HG03439 (cell line): ENCODE measurements at regions not wholly inside any gene's neighbourhood (a gene's known extent, or its start where the extent isn't known, plus 50 kb on each side); places are given as distances from the start of the nearest gene placed in this dataset.
"Not testable (repeated sequence)": the region's sequence is repeated elsewhere in the genome, so short reads cannot be mapped to it uniquely, and the experiment has no call there.

ENCODE experiments used
- ATAC-seq: cut with Tn5 transposase; IDR thresholded peaks from one replicate; pipeline ENCODE4 v1.9.1; 2021; ENCODE audit warnings: mild to moderate bottlenecking, moderate library complexity; ENCODE audit not compliant: unreplicated experiment

DNA sequence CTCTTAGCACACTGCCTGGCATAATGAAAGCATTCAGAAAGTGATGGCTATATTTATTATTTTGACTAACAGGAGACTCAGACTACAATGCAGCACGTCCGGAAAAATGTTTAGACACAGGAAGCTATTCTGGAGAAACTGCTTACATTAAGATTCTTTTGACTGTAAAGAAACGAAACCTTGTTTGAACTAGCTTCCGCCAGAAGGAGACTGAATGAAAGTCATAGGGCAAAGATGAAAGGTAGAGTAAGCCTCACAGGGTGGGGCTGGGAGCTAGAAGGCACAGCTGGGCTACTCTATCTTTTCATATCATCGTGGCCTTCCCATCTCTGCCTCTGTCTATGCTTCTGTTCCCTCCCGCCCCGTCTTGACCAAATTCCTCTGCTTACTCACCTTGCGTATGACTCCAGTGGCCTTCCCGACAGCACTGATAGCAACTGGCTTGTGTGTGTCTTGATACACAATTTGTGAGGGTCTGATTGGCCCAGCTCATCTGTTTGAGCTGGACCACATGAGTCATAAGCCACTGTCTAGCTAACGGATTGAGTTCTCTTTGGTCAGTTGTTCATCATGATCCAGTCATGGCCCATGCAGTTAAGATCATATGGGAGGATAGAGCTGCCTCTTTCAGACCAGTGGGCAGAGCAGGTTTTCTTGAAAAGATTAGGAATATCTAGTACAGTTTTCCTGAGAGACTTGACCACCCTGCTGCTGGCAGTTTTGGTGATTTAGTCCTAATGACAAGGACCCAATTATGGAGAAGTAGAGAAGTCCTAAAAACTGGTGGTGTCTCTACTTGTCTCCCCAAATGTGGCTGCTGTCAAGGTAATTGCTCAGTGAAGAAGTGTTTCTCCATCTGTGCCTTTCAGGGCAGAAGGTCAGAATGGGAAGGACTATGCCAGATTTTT, 151.5 kb upstream of the SLC38A2 start:
- ATAC-seq: no peak

DNA sequence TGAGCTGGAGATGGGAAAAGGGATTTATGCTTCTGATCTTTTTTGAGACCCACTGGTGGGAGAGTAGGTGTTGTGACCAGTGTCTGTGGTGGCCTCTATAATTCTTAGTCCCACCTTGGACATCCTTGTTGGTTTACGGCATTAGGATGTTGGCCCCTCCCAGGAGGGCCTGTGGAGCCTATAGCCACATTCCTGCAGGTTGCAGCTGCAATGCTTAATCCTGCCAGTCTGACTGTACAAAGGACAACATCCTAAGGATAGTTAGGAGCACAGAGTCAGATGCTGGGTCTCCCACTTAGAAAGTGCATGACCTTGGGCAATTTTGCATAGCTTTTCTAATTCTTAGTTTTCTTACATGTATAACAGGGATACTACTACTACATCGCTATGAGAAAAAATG, 150.9 kb upstream of the SLC38A2 start:
- ATAC-seq: no peak

DNA sequence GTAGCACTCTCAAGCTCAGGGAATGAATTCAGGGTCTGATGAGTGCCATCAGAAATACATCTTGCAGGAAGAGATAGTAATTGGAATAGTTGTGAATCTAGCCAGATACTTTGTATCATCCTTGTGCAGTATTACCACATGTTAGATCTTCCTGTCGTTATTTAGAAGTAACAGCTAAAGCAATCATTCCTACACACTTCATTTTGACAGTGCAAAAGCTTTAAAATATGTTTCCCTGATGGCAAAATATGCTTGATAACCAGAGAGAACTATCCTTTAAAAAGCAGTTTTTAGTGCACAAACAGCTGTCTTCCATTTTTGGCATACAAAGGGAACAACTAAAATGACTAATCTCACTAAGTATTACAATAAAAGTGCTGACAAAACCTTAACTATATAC, 149.5 kb upstream of the SLC38A2 start:
- ATAC-seq: no peak

DNA sequence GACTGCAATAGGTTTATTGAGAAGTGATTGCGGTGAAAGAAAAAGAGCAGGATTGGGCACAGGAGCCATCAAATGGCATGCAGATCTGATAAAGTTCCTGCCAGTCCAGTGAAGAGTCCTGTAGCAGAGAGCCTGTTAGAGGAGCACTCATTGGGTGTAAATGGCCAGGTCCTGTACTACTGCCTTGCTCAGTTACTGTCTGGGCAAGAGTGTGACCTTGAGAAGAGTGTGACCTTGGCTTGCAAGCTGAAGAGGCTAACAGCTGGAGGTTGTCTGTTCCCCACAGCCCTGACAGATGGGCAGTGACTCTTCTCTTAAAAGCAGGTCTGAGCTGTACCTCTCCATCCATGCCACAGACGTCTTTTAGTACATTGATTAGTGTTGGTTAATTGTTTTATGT, 148.6 kb upstream of the SLC38A2 start:
- ATAC-seq: no peak

DNA sequence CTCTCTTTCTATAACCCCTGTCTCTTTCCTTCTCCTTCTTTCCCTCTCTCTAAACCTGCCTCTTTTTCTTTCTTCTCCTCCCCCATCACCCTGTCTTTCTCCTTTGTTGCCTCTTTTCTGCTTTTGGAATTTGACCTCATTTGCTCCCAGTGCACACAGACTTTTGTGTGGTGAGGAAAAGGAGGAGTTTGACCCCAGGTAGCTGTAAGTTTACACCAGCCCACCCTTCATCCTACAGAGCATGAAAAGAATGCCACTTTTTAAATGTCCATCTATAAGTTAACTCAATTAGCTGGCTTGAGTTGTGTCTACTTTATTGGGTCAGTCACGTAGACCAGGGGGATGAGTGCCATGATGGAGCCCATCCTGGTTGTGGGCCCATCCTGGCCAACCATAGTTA, 146.8 kb upstream of the SLC38A2 start:
- no peak for ATAC-seq

DNA sequence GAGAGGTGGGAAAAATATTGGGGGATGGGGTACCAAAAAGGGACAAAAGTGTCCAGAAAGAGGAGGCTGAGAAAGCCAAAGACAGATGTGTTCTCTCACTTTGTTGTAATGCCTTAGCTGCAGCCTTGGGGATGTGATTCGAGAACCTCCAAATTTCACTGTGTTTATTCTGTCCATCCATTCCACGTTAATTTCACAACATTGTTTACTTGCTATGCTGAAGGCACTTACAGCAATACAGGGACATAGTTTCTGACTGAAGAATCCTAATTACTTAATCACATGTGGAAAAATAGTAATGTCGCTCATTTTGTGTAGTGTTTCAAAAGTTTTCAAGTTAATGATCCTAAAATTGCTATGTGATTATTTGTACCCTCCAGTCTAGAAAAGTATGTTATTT, 146.2 kb upstream of the SLC38A2 start:
- no peak for ATAC-seq

DNA sequence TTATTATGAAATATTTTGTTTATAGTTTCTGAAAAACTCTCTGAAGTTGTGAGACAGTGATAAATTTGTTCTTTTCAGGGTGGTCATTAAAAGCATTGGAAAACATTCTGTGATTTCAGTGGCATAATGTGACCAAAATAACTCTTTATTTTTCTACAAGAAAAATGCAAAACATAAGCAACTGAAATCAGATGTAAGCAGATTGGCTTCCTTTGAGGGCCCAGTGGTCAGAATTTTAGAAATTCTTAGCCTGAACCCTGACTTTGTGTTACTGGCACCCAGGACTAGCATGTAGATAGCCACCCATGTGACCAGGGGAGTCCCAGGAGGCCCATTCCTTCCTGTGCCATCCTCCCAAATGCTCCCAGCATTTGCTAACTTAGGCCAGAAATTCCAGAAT, 145.6 kb upstream of the SLC38A2 start:
- ATAC-seq: no peak

DNA sequence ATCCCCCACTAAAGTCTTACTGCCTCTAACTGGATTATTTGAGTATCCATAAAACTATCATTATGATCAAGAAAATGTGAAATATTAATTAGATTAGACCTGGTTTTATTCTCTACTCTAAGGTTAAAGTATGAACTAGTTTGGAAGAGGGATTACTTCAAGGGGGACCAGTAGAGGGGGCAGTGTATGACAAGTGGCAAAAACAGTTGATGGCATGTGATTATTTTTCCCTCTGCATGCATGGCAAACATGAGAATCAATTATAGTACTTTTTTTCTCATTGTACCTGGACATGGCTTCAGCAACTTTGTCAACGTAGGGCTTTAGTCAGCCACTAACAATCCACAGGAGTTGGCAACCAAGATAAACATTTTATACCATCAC, 145.0 kb upstream of the SLC38A2 start:
- peak; percentile 30 for ATAC-seq

DNA sequence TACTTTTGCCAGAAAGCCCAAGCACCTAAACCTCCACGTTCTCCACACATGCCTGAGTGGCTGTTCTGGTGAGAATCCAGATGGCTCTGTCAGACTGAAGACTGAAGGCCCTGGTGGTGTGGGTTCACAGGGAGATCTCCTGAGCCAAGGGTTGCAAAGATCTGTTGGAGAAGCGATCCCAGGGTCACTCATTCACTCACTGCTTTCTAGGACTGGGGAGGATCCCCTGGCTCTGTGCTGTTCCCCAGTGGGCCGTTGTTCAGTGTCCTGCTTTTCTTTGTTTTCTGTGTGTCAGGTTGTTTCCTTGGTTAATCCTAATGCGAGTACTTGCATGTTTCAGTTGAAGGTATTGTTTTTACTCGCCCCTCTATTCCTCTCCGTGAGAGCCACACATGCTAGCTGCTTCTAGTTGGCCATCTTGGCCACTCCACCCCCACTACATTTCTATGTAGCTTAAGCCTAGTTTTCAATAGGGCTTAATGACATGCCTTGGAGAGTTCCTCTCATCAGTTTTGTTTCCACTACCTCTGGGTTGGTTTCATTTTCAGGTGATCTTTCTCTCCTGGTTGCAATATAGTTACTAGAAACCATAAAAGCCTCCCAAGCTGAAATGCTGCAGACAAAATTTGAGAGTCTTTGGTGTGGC, 144.5 kb upstream of the SLC38A2 start:
- peak; percentile 96 for ATAC-seq

DNA sequence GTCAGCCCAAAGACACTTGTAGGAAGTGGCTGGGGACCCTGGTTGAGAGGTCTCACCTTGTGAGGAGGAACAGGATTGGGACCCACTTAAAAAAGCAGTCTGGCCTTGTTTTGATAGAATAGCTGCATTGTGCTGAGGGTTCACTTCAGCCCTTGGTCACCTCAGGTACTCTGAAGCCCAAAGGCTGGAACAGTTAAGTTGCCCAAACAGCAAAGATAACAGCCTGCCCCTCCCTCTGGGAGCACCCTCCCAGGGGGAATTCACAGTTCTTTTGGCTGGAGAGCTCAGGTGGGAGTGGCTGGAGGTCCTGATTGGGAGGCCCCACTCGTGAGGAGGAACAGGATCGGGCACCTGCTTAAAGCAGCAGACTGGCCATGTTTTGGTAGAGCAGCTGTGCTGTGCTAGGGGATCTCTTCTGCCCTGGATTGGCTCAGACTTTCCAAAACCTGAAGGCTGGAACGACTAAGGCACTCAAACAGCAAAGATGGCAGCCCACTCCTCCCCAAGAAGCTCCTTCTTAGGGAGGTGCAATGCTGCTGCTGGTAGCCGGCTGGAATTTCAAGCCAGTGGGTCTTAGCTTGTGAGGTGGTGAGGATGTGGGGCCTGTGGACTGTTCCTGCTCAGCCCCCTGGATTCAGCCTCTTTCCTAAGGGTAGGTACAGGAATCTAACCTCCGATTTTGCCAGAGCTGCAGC, 143.8 kb upstream of the SLC38A2 start:
- ATAC-seq: no peak

DNA sequence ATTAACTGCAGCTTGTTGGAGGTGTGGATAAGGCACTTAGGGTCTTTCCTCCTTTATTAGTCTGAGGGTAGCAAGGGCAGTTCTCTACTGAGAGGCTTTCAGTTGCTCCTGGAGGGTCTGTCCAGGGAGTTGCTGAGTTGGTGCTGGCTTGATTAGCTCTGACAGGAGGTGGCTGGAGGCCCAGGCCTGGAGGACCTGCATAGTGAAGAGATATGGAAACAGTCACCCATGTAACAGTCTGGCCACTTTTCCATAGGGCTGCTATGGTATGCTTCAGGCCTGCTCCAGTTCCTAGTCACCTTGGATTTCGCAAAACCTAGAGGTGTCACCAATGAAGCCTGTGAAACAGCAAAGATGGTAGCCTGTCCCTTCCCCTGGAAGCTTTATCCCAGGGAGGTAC, 143.3 kb upstream of the SLC38A2 start:
- ATAC-seq: no peak

DNA sequence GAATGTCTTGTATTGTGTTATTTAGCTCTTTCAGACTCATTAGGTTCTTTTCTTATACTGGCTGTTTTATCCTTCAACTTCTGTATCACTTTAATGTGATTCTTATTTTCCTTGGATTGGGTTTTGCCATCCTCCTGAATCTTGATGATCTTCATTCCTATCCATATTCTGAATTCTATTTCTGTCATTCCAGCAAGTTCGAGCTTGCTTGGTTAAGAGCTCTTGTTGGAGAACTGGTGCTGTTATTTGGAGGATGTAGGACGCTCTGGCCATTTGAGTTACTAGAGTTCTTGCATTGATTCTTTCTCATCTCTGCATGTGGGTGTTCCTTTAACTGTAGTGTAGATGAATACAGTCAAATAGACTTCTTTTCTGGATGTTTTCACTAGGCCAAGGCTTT, 142.3 kb upstream of the SLC38A2 start:
- no peak for ATAC-seq

DNA sequence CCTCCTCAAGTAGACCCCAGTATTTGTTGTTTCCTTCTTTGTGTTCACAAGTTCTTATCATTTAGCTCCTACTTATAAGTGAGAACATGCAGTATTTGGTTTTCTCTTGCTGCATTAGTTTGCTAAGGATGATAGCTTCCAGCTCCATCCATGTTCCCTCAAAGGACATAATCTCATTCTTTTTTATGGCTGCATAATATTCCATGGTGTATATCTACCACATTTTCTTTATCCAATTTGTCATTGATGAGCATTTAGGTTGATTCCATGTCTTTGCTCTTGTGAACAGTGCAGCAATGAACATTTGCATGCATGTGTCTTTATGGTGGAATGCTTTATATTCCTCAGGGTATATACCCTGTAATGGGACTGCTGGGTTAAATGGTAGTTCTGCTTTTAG, 137.7 kb upstream of the SLC38A2 start:
- not testable (repeated sequence) for ATAC-seq

DNA sequence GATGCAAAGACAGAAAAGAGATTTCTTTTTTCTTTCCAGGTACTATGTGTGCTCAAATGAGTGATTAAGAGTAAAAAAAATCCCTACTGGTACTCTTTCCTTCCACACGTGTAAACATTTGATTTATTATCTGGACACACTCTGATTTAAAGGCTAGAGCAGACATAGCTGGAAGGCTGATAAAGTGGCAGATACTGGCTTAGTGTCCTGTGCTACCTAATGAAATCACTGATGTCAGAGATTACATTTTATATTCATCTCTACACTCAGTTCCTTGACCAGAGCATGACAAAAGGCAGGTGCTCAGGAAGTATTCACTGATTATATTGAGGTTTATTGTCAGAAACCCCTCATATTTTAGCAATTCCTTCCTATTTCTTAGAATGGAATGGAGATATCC, 136.6 kb upstream of the SLC38A2 start:
- ATAC-seq: no peak

DNA sequence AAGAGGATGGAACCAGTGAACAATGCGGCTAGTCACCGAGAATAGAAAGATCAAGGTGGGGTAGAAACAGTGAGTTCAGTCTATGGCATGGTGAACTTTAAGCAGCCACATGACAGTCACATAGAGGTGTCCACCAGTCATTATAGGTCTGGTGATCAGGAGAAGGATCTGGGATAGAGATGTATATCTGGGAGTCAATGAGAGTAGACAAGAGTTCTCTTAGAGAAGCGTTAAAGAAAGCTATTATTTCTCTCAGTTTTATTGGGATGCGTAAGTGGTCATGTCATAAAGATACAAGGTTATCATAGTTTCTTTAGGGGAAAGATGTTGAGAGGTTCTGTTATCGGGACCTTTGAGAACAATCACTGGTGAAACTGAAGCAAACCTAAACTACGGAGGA, 136.1 kb upstream of the SLC38A2 start:
- no peak for ATAC-seq

DNA sequence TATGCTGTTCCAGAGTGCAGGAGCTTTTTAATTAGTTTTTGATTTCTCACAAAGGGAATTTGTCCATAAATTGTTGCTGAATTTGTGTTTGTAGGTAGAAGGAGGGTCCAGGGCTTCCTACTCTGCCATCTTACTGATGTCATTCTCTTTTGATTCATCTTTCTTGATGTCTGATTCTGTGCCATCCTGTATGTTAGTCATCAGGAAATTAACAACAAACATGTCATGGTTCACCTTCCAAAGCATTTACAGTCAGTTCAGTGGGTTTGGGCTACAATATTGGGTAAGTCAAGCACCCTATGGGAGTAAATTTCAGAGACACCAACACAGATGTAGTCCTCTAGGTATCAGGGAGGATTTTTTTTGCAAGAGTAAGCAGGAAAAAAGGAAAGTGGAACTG, 135.2 kb upstream of the SLC38A2 start:
- ATAC-seq: no peak

DNA sequence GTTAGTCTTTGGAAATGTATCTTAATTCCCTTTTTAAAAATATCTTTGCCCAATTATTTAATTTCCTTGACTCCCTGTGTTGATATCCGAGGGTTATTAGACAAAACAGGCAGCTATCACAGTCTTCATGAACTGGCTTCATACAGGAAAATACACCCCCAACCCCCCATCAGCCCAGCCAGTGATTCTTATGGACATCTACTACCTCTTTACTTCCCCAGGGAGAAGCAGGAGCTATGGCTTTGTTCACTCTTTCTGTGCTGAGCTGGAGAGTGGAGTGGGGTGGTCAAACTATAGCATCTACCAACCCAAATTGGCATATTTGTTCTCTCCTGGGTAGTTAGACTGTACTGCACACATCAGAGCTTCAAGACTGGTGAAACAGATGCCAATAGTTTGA, 134.4 kb upstream of the SLC38A2 start:
- no peak for ATAC-seq

DNA sequence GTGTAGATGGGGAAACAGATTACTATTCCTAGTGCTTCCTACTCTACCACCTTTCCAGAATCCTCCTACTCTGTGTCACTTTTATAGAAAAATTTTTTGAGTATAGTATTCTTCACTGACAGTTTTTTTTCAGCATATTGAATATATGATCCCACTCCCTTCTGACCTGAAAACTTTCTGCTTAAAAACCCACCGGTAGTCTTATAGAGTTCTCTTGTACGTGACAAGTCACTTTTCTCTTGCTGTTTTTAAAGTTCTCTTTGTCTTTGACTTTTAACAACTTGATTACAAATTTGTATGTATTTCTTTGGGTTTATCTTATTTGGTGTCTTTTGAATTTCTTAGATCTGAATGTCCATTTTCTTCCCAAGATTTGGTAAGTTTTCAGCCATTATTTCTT, 133.6 kb upstream of the SLC38A2 start:
- ATAC-seq: no peak

DNA sequence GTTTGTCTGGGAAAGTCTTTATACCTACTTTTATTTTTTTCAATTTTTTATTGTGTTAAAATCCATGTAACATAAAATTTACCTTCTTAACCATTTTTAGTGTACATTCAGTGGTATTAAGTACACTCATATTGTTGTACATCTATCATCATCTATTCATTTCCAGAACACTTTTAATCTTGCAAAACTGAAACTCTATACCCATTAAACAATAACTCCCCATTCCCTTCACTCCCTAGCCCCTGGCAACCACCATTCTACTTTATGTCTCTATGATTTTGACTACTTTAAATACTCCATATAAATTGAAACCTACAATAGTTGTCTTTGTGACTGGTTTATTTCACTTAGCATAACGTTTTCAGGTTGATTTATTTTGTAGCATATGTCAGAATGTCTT, 131.9 kb upstream of the SLC38A2 start:
- no peak for ATAC-seq

DNA sequence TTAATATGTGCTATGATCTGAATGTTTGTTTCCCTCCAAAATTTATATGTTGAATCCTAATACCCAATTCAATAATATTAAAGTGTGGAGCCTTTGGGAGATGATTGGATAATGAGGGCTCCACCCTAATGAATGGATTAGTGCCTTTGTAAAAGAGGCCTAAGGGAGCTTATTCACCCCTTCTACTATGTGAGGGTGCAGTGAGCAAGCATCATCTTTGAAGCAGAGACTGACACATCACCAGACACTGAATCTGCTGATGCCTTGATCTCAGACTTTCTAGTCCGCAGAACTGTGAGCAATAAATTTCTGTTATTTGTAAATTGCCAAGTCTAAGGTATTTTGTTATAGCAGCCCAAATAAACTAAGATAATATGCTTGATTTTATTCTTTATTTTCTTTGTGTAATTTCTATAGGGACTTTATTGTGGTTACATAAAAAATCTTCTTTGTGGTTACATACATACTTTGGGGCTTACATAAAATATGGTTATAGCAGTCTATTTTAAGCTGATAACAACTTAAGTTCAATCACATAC, 131.1 kb upstream of the SLC38A2 start:
- no peak for ATAC-seq

DNA sequence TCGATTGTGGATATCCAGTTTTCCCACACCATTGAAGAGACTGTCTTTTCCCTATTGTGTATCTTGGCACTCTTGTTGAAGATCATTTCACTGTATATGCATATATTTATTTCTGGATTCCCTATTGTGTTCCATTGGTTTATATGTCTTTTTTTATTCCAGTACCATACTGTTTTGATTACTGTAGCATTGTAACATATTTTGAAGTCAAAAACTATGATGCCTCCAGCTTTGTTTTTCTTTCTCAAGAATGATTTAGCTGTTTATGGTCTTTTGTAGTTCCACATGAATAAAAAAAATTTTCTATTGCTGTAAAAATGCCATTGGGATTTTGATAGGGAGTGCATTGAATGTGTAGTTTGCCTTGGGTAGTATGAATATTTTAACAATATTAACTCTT, 128.1 kb upstream of the SLC38A2 start:
- no peak for ATAC-seq

DNA sequence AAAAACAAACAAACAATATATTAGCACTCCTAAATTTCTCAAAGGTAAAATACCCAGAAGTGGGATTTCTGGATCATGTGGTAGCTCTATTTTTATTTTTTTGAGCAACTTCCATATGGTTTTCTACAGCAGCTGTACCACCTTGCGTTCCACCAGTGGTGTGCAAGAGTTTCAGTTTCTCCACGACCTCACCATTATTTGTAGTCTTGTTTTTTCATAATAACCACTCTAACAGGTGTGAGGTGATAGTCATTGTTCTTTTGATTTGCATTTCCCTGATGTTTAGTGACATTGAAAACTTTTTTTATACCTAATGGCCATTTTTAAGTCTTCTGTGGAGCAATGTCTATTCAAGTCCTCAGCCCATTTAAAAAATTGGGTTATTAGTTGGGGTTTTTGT, 127.3 kb upstream of the SLC38A2 start:
- peak; percentile 63 for ATAC-seq
